GM10248 (cell line): ENCODE measurements at regions not wholly inside any gene's neighbourhood (a gene's known extent, or its start where the extent isn't known, plus 50 kb on each side); places are given as distances from the start of the nearest gene placed in this dataset.

Experiments
- CTCF ChIA-PET: fragments of 300-600 bp; sonication (Branson Sonifier 250); formaldehyde crosslinking; extraction: SDS; loops from one replicate; lab custom pipeline; 2021; ENCODE audit warnings: antibody characterized with exemption; lab: Yijun Ruan, JAX
- POLR2A ChIA-PET: fragments of 350-650 bp; sonication (Branson Sonifier 250); formaldehyde crosslinking; extraction: SDS; loops from one replicate; lab custom pipeline; 2020; ENCODE audit warnings: antibody characterized with exemption; lab: Yijun Ruan, JAX
- DNase-seq: peaks from one replicate; pipeline ENCODE4 v3.0.0; 2012; ENCODE audit errors: extremely low spot score
- TF ChIP-seq, protein P1 (sequence below): IDR thresholded peaks from 2 replicates; pipeline ENCODE4 v1.5.1; 2012; ENCODE audit warnings: mild to moderate bottlenecking, low read depth; ENCODE audit errors: extremely low read depth, missing control alignments, control extremely low read depth

DNA sequence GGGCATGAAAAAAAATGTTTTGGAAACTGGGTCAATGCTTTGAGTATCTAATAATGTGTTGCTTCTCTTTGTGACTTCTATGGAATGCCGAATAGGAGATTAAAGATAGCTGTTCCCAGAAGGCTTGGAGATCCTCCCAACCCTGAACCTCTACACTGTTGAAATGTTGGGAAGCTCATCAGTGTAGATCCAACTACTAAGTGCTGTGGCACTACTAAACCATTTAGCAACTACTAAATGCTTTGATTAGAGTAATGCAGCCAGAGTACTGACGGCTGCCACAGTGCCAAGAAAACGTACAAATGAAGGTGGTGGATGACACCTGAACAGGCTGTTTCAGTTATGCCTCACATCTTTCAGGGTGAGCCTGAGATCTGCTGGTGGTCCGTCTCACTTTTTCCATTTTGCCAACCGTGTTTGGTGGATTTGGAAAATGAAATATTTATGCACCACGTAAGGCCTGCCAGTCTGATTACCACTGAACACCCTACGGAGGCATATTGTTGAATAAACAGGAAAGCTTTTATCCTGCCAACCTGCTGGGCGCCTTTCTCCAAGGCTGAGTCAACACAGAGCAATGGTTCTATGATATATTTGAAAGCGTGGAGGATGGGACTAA, 938.0 kb upstream of the FLRT2 start:
- ChIA-PET POLR2A (no interaction called here), CTCF (interaction anchor here (1.1 kb wide), 1 partner anchor 13 kb away, joined by 3 read pairs; no protein-coding TSS in a partner anchor)
- TF ChIP-seq, protein P1, sequence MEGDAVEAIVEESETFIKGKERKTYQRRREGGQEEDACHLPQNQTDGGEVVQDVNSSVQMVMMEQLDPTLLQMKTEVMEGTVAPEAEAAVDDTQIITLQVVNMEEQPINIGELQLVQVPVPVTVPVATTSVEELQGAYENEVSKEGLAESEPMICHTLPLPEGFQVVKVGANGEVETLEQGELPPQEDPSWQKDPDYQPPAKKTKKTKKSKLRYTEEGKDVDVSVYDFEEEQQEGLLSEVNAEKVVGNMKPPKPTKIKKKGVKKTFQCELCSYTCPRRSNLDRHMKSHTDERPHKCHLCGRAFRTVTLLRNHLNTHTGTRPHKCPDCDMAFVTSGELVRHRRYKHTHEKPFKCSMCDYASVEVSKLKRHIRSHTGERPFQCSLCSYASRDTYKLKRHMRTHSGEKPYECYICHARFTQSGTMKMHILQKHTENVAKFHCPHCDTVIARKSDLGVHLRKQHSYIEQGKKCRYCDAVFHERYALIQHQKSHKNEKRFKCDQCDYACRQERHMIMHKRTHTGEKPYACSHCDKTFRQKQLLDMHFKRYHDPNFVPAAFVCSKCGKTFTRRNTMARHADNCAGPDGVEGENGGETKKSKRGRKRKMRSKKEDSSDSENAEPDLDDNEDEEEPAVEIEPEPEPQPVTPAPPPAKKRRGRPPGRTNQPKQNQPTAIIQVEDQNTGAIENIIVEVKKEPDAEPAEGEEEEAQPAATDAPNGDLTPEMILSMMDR: no peak
- no peak for DNase-seq

DNA sequence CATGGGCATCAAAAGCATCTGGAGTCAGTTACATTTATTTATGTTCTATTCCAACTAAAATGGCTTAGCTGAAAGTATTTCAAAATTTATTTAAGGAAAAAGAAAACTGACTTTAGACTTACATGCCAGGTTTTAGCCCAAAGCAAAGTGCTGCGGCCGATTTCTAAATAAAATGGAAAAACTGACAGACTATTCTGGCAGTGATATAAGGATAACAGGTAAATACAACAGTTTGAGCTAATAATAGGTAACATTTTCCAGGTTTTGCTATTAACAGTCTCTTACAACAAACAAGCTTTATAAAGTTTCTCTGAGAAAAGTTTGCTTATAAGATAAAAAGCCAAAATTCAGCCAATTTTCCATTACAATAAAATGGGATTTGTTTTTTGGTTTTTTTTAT, 937.2 kb upstream of the FLRT2 start:
- TF ChIP-seq, protein P1: no peak
- ChIA-PET CTCF (no interaction called here), POLR2A (no interaction called here)
- no peak for DNase-seq

DNA sequence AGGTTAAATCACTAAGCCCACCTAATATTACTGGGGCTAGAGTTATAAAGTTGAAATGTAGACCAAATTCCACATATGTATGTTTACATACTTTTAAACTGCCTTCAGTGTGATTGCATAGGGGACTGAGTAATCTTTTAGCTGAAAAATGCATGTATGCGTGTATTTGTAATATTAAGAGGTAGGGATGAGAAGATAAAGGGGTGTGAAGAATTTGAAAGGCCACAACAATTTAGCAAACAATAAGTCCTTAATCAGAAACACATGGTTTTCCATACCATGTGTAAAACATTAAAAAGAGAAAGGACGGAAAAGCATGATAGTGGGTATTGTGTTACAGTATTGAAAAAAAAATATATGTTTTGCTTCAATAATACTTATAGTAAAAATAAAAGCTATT, 919.9 kb upstream of the FLRT2 start:
- DNase-seq: no peak
- ChIA-PET POLR2A (no interaction called here), CTCF (no interaction called here)
- TF ChIP-seq, protein P1: no peak

DNA sequence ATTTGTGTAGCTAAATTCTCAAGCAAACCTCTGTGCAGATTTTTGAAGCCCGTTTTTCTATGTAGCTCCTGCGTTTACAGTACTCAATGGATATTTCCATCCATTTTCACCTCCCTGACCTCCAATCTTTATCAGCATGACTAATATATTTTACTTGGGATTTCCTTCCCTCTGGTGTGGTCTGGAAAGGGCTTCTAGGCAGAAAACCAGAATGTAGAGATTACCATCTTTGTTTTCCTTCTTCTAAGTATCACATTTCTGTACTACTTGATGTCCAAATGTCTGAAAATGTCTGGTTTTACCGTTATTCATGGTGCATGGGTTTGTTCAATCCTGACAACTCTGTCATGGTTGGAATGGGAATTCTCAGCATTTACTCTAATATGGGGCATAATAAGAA, 907.6 kb upstream of the FLRT2 start:
- DNase-seq: no peak

DNA sequence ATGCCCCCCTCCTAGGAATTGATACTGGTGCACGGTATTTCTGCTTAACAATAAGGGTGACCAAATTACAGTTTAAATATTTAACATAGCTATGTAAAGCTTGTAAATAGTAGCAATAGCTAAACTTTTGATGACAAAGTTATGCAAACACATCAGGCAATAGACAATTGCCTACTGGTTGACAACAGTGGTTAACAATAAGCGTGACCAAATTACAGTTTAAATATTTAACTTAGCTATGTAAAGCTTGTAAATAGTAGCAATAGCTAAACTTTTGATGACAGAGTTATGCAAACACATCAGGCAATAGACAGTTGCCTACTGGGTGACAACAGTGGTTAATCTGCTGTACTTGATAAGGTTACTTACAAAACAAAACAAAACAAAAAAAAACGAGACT, 886.5 kb upstream of the FLRT2 start:
- CTCF ChIA-PET: no interaction called here
- TF ChIP-seq, protein P1: no peak
- POLR2A ChIA-PET: no interaction called here
- no peak for DNase-seq

More for the DNA sequence above, 907.6 kb upstream of the FLRT2 start:
- TF ChIP-seq, protein P1: no peak
- ChIA-PET CTCF (no interaction called here), POLR2A (no interaction called here)

DNA sequence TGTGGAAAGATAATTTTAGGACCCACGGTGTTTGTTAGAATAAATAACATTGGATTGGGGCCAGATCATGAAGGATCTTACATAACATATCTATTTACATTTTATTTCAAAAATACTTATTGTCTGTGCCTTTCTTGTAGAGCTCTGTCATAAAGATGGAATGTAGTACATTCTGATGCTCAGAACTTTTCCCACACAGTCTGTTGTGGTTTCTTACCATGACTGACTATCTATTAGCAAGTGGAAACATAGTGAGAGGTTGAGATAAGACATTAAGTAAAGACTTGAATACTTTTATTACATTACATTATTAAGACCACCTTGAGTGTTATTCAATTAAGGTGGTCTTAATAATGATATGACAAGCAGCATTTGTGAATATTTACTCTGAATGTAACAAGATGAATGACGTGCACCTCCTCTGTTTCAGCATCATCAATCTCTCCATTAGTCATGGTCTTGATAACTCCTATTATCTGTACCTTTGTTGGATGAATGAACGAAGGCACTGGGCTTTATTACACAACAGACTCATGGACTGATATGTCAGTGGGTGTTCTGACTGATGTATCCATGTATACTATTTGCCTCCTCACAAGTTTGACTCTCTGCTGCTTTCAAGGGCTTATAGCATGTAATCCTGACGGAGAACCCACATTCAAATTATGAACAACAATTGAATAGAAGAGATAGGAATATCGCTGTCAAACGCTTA, 883.0 kb upstream of the FLRT2 start:
- DNase-seq: no peak

More for the DNA sequence above, 883.0 kb upstream of the FLRT2 start:
- TF ChIP-seq, protein P1: no peak
- POLR2A ChIA-PET: no interaction called here
- CTCF ChIA-PET: interaction anchor here (1.1 kb wide), 1 partner anchor 16 kb away, joined by 3 read pairs; no protein-coding TSS in a partner anchor
